Endodermal cell (in vitro differentiated cells): ENCODE measurements at regions not wholly inside any gene's neighbourhood (a gene's known extent, or its start where the extent isn't known, plus 50 kb on each side); places are given as distances from the start of the nearest gene placed in this dataset.
"Not testable (repeated sequence)": the region's sequence is repeated elsewhere in the genome, so short reads cannot be mapped to it uniquely, and the experiment has no call there.

Experiments
- DNase-seq: peaks from one replicate; pipeline ENCODE4 v3.0.0-alpha.2; 2017
- H3K27ac ChIP-seq: 2 replicates; pipeline ENCODE4 v1.5.1; 2013; ENCODE audit warnings: mild to moderate bottlenecking, low read depth, low read length, moderate library complexity
- H3K27me3 ChIP-seq: 2 replicates; pipeline ENCODE4 v1.6.1; 2013; ENCODE audit warnings: mild to moderate bottlenecking, low read length, moderate library complexity; ENCODE audit not compliant: insufficient read depth, control insufficient read depth, poor library complexity, severe bottlenecking
- H3K36me3 ChIP-seq: 2 replicates; pipeline ENCODE4 v1.7.0; 2013; ENCODE audit warnings: mild to moderate bottlenecking, low read length, moderate library complexity; ENCODE audit not compliant: control insufficient read depth, insufficient read depth
- H3K4me1 ChIP-seq: one replicate; pipeline ENCODE4 v1.7.0; 2013; ENCODE audit warnings: low read length; ENCODE audit not compliant: control insufficient read depth, insufficient read depth
- H3K4me3 ChIP-seq: 2 replicates; pipeline ENCODE4 v1.5.1; 2013; ENCODE audit warnings: mild to moderate bottlenecking, low read length, moderate library complexity
- H3K9ac ChIP-seq: 2 replicates; pipeline ENCODE4 v1.6.1; 2013; ENCODE audit warnings: mild to moderate bottlenecking, low read length, moderate library complexity; ENCODE audit not compliant: poor library complexity, severe bottlenecking; ENCODE audit errors: extremely low read depth
- H3K9me3 ChIP-seq: 2 replicates; pipeline ENCODE4 v1.6.1; 2013; ENCODE audit warnings: mild to moderate bottlenecking, low read length, moderate library complexity; ENCODE audit not compliant: control insufficient read depth
- H3K27ac Mint-ChIP-seq: 2 replicates; pipeline ENCODE4 v1.8.0; 2020; ENCODE audit warnings: mixed read lengths
- H3K27me3 Mint-ChIP-seq: 2 replicates; pipeline ENCODE4 v1.8.0; 2021; ENCODE audit warnings: mild to moderate bottlenecking, mixed read lengths; ENCODE audit not compliant: insufficient read depth
- H3K36me3 Mint-ChIP-seq: 2 replicates; pipeline ENCODE4 v1.8.0; 2020; ENCODE audit warnings: low read depth, mixed read lengths
- H3K4me1 Mint-ChIP-seq: 2 replicates; pipeline ENCODE4 v1.8.0; 2020; ENCODE audit warnings: mixed read lengths
- H3K4me3 Mint-ChIP-seq: 2 replicates; pipeline ENCODE4 v1.8.0; 2020; ENCODE audit warnings: mild to moderate bottlenecking, moderate library complexity, mixed read lengths
- H3K9me3 Mint-ChIP-seq: 2 replicates; pipeline ENCODE4 v1.8.0; 2020; ENCODE audit warnings: mild to moderate bottlenecking, mixed read lengths
- CTCF ChIP-seq: fragments of 200-600 bp; sonication (generic); conservative IDR thresholded peaks from 2 replicates; pipeline ENCODE4 v1.5.0; 2021; ENCODE audit warnings: antibody characterized with exemption, mild to moderate bottlenecking
- WGBS, 2 experiments: methylation state at CpG; one replicate each; pipeline versions ENCODE4 v1.1.5 to v1.1.7; 2013; ENCODE audit warnings: missing lambda C conversion rate in 2 of 2, mixed read lengths in 1 of 2; ENCODE audit not compliant: insufficient coverage in 1 of 2, insufficient read length in 1 of 2; 5-methylcytosine and 5-hydroxymethylcytosine counted together

GRCh38 chr16:34802396-34802795 lies 1343.0 kb downstream of the TP53TG3F start:
- H3K4me3 Mint-ChIP-seq: no peak overlapping the region
- peaks cover 59% of the 10 kb centered on the region for H3K9me3 Mint-ChIP-seq
- H3K27me3 Mint-ChIP-seq: no peaks in the 10 kb centered on the region
- no peaks in the 10 kb centered on the region for H3K36me3 Mint-ChIP-seq
- TF ChIP-seq CTCF: no peak
- H3K4me3 ChIP-seq: no peak overlapping the region
- no peaks in the 10 kb centered on the region for H3K4me1 ChIP-seq
- H3K27me3 ChIP-seq: no peaks in the 10 kb centered on the region
- no peaks in the 10 kb centered on the region for H3K36me3 ChIP-seq
- no peak overlapping the region for H3K27ac ChIP-seq
- H3K4me1 Mint-ChIP-seq: no peaks in the 10 kb centered on the region
- DNase-seq: no peak
- peaks cover 26% of the 10 kb centered on the region for H3K9me3 ChIP-seq
- no peak overlapping the region for H3K27ac Mint-ChIP-seq
- 95% methylated on average over 52 of the region's 55 CpGs; no CpG with 5 or more reads in 1 of the 2 experiments for WGBS, 2 experiments
- no peak overlapping the region for H3K9ac ChIP-seq

GRCh38 chr16:34802848-34803599 lies 1343.6 kb downstream of the TP53TG3F start:
- Mint-ChIP-seq H3K4me3 (no peak overlapping the region), H3K36me3 (no peaks in the 10 kb centered on the region), H3K27me3 (no peaks in the 10 kb centered on the region), H3K9me3 (peaks cover 57% of the 10 kb centered on the region), H3K27ac (no peak overlapping the region), H3K4me1 (no peaks in the 10 kb centered on the region)
- Histone ChIP-seq H3K4me1 (no peaks in the 10 kb centered on the region), H3K4me3 (no peak overlapping the region), H3K36me3 (no peaks in the 10 kb centered on the region), H3K27me3 (no peaks in the 10 kb centered on the region), H3K27ac (no peak overlapping the region), H3K9ac (no peak overlapping the region), H3K9me3 (peaks cover 32% of the 10 kb centered on the region)
- DNase-seq: no peak
- WGBS, 2 experiments: 94 to 98% methylated on average over 11 to 100 of the region's 101 CpGs
- no peak for TF ChIP-seq CTCF

GRCh38 chr16:34803683-34804416 lies 1344.4 kb downstream of the TP53TG3F start:
- H3K27me3 Mint-ChIP-seq: no peaks in the 10 kb centered on the region
- no peak for DNase-seq
- H3K36me3 ChIP-seq: no peaks in the 10 kb centered on the region
- no peak for TF ChIP-seq CTCF
- no peaks in the 10 kb centered on the region for H3K27me3 ChIP-seq
- no peaks in the 10 kb centered on the region for H3K36me3 Mint-ChIP-seq
- H3K27ac Mint-ChIP-seq: no peak overlapping the region
- peaks cover 52% of the 10 kb centered on the region for H3K9me3 Mint-ChIP-seq
- no peak overlapping the region for H3K27ac ChIP-seq
- no peaks in the 10 kb centered on the region for H3K4me1 Mint-ChIP-seq
- H3K4me1 ChIP-seq: no peaks in the 10 kb centered on the region
- H3K9me3 ChIP-seq: peaks cover 40% of the 10 kb centered on the region
- H3K4me3 Mint-ChIP-seq: no peak overlapping the region
- H3K9ac ChIP-seq: no peak overlapping the region
- 94 to 97% methylated on average over 22 to 40 of the region's 44 CpGs for WGBS, 2 experiments
- no peak overlapping the region for H3K4me3 ChIP-seq

- Histone ChIP-seq H3K4me3 (peak overlapping the region; percentile 21), H3K9me3 (peaks cover 34% of the 10 kb centered on the region)
- not testable (repeated sequence) for H3K27me3 Mint-ChIP-seq, H3K27ac ChIP-seq, H3K4me1 ChIP-seq, H3K4me3 Mint-ChIP-seq, DNase-seq, H3K4me1 Mint-ChIP-seq, H3K36me3 ChIP-seq, H3K36me3 Mint-ChIP-seq, H3K9ac ChIP-seq, H3K27me3 ChIP-seq, H3K27ac Mint-ChIP-seq
- H3K9me3 Mint-ChIP-seq: peaks cover 30% of the 10 kb centered on the region
- 13 to 37% methylated on average over 1 of the region's 1 CpG for WGBS, 2 experiments
Observed at GRCh38 chr16:34806992-34807644, 1347.7 kb downstream of the TP53TG3F start.

GRCh38 chr16:34807844-34808243 lies 1348.4 kb downstream of the TP53TG3F start:
- H3K9me3 Mint-ChIP-seq: peaks cover 31% of the 10 kb centered on the region
- H3K4me3 Mint-ChIP-seq: not testable (repeated sequence)

More at GRCh38 chr16:34807844-34808243, 1348.4 kb downstream of the TP53TG3F start:
- H3K27me3 Mint-ChIP-seq, H3K36me3 Mint-ChIP-seq, H3K36me3 ChIP-seq, DNase-seq, H3K27ac Mint-ChIP-seq, H3K27ac ChIP-seq, H3K27me3 ChIP-seq, H3K9ac ChIP-seq, H3K4me1 ChIP-seq, H3K4me1 Mint-ChIP-seq: not testable (repeated sequence)
- Histone ChIP-seq H3K9me3 (peaks cover 34% of the 10 kb centered on the region), H3K4me3 (peak overlapping the region; percentile 21)
